ENCODE measurements at regions not wholly inside any gene's neighbourhood (a gene's known extent, or its start where the extent isn't known, plus 50 kb on each side); places are given as distances from the start of the nearest gene placed in this dataset.
"Not testable (repeated sequence)": the region's sequence is repeated elsewhere in the genome, so short reads cannot be mapped to it uniquely, and the experiment has no call there.

DNA sequence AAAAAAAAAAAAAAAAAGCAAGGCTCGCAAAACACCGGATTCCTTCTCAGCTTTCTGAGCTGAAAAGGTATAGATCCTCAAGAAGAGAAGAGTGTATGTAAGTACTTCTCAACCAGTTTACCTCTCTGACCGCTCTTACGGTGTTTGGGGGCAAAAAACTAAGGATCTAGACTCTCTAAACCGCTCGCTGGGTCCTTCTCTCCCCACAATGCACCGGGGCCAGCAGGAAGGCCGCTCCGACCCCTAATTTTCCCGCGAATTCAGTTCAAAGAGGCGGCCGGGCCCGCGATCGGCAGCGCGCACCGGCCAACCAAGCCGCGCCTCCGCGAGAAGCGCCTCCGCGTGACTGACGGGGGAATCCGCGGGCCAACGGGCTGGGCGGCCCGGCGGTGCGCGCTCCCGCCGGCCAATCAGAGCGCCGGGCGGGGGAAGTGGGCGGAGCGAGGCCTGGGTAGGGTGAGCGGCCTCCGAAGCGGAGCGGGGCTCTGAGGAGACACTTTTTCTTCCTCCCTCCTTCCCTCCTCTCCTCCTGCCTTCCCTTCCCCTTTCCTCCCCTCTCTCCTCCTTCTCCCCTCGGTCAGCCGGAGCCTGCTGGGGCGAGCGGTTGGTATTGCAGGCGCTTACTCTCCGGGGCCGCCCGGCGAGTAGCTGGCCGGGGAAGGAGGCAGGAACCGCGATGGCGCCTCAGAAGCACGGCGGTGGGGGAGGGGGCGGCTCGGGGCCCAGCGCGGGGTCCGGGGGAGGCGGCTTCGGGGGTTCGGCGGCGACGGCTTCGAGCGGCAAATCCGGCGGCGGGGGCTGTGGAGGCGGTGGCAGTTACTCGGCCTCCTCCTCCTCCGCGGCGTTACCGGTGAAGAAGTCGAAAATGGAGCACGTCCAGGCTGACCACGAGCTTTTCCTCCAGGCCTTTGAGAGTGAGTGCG, 93.0 kb downstream of the CRLF3 start:
- peak; percentile 79 for DNase-seq

DNA sequence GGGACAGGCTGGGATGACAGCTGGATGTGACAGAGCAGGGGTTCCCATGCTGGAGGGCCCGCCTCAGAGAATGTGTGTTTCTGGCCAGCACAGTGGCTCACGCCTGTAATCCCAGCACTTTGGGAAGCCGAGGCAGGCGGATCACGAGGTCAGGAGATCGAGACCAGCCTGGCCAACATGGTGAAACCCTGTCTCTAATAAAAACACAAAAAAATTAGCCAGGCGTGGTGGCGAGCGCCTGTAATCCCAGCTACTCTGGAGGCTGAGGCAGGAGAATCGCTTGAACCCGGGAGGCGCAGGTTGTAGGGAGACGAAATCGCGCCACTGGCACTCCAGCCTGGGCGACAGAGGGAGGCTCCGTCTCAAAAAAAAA, 93.7 kb downstream of the CRLF3 start:
- not testable (repeated sequence) for DNase-seq

DNA sequence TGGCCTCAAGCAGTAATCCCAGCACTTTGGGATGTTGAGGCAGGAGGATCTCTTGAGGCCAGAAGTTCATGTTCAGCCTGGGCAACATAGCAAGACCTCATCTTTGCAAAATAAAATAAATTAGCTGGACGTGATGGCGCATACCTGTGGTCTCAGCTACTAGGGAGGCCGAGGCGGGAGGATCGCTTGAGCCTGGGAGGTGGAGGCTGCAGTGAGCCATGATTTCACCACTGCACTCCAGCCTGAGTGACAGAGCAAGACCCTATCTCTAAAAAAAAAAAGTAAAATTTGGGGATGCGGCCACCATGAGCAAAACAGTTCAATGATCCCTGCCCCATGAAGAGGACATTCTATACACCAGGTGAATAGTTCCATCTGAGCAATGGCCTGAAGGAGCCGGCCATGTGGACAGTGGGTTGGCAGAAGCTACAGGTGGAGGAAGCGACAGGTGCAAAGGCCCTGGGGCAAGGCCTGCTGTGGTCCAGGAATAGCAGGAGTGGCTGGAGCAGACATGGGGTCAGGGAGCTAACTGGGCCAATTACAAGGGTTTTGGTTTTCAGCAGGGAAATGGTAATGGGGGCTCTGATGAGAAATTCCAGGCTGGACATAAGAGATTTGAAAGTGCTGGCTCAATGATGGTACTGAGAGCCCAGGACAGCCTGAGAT, 94.2 kb downstream of the CRLF3 start:
- not testable (repeated sequence) for DNase-seq

DNA sequence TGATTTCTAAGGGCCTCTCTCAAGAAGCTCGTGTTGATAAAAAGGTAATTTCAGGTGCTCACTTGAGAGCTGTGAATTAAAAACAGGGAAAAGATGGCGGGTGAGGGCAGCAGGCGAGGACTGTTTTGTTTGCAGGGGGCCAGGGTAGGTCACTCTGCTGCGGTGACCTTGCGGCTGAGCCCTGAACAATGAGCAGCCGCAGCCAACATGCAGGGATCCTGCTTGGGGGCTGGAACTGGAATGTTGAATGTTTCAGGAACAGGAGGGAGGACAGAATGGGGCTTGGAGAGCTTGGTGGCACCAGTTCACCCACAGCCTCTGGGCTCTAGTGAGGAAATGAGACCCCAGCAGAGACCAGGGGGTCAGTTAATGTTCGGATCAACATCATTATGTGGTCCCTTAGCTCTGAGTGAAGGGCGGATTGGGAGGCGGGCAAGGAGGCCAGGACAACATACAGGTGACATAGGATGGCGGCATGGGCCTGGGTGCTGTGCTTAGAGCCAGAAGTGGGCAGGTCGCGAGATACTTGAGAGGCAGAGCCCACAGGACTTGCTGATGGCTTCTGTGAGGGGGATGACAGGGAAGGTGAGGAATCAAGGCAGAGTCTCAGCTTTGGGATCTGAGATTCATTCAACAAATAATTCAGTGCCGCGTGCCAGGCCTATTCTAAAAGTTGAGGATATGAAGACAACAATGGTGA, 94.9 kb downstream of the CRLF3 start:
- not testable (repeated sequence) for DNase-seq

DNA sequence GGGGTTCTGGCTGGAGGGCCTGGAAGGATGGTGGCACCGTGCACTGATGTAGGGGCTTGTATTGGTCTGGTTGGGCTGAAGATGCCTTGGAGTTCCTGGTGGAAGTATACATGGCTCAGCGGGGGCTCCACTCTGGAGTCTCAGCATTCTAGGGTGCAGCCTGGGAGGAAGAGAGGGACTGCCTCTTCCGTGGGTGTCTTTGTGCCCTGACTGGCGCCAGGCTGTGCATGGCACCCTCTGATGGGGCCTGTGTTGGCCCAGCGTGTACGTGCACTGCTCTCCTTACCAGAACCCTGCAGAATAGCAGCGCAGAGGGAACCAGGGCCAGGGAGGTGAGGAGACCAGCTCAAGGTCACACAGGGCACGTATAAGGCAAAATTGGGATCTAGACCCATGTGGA, 97.0 kb downstream of the CRLF3 start:
- DNase-seq = not testable (repeated sequence)

DNA sequence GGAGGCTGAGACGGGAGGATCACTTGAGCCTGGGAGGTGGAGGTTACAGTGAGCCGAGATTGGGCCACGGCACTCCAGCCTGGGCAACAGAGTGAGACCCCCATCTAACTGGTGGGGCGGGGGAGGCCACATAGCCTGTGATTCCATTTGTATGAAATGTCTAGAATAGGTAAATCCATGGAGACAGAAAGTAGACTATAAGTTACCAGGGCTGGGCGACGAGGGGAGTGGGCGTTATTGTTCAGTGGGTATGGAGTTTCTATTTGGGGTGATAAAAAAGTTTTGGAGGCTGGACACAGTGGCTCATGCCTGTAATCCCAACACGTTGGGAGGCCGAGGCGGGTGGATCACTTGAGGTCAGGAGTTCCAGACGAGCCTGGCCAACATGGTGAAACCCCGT, 97.8 kb downstream of the CRLF3 start:
- not testable (repeated sequence) for DNase-seq

DNA sequence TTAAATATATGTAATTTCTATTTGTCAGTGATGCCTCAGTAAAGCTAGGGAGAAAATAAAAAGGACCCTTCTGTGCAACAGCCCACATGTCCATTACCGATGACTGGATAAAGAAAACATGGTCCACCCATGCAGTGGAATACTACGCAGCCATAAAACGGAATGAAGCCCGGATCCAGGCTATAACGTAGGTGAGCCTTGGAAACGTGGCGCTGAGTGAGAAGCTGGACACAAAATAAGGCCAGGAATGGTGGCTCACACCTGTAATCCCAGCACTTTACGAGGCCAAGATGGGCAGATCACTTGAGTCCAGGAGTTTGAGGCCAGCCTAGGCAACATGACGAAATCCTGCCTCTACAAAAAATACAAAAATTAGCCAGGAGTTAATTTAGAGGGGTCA, 98.2 kb downstream of the CRLF3 start:
- not testable (repeated sequence) for DNase-seq

DNA sequence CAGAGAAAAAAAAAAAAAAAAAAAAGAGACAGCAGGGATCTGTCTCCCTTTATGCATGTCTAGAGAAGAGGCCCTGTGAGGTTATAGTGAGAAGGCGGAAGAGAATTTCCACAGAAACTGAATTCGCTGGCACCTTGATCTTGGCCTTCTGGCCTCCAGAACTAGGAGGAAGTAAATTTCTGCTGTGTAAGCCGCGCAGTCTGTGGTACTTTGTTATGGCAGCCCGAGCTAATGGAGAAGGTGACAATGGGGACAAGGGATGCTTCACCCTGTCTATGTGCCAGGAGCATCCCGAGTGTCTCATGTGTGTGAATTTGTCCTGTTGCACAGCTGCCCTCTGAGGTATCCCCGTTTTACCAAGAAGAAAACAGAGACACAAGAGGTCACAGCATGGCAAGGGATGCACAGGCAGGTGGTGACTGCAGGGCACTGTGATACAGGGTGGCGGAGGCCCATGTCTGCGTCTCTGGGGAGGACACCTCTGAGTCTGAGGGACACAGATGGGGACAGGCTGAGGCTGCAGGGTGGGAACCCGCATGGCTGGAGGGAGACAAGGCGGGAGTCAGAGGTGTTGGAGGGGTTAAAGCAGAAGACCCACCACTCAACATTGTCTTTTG, 100.3 kb downstream of the CRLF3 start:
- not testable (repeated sequence) for DNase-seq

DNA sequence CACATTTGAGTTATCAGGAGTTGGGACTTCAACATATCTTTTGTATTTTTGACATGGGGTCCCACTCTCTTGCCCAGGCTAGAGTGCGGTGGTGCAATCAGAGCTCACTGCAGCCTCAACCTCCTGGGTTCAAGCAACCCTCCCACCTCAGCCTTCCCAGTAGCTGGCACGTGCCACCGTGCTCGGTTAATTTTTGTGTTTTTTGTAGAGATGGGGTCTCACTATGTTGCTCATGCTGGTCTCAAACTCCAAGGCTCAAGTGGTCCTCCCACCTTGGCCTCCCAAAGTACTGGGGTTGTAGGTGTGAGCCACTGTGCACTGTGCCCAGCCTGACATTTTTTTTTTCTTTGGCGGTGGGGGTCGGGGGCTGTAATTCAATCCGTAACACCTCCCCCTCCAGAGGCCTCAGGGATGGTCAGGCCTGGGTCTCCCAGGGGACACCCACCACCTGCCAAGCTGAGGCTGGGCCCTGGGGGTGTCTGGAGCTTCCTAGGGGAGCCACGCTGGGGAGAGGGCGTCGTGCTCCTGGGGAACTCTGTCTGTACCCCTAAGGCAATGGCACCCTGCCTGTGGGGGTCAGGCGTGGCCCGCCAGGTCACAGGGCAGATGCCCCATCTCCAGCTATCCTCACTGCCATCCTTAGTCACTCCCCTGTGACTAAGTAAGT, 102.2 kb downstream of the CRLF3 start:
- DNase-seq = not testable (repeated sequence)

DNA sequence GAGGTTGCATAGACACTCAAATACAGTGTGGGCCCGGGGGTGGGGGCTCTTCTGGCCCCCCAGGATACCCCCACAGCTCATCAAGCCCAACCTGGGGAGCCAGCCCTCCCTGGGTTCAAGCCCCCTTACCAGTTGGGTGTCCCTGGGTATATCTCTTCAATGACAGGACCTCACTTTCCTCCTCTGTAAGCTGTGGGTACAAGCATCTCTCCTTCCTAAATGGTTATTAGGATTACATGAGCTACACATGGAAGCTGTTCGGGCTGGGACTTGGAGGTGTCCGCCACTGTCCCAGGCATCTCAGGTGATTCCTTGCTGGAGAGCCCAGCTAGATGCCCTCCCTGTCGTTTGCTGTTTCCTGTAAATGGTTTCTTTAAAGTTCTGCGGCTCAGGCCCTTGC, 103.5 kb downstream of the CRLF3 start:
- not testable (repeated sequence) for DNase-seq

DNA sequence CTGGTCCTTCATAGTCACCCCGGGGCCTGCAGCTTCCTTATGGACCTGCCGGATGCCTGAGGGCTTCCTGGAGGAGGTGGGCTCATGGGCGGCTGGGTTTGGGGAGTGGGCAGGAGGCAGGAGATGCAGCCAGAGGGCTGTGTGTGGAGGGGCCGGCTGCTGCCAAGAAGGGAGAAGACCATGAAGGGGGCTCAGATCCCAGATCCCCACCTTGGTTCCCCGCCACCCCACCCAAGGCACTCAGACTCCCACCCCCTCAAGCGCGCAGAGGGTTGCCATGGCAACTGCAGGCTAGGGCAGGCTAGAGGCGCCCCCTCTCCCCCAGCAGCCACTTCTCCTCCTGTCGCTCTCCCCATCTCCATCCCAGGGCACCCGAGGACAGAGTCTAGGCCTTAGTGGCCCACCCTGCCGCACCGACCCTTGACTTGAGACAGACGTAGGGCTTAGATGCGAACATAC, 104.5 kb downstream of the CRLF3 start:
- no peak for DNase-seq

DNA sequence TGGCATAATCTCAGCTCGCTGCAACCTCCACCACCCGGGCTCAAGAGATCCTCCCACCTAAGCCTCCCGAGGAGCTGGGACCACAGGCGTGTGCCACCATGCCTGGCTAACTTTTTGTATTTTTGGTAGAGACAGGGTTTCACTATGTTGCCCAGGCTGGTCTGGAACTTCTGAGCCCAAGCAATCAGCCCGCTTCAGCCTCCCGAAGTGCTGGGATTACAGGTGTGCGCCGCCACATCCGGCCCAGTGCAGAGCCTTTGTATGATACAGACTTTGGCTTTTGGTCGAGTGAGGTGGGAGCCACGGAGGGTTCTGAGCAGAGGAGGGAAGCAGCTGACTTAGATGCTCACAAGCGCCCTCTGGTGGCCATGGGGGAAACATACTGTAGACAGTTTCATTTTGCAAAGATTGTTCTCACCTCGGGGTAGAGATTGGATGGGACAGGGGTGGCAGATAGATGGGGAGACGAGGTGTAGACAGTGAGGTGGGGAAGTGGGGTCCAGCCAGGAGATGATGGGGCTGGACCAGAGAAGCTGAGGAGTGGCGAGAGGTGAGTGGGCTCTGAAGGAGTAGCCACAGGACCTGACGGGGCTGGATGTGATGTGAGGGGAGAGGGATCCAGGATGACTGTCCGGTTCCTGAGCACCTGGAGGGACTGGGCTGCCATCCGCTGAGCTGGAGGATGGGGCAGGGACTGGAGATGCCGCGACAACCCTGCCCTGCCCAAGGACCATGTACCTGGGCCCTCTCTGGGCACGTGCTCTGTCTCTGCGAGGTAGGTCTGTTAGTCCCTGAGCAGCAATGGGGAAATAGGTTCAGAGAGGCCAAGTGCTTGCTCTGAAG, 105.1 kb downstream of the CRLF3 start:
- DNase-seq = peak; percentile 75

DNA sequence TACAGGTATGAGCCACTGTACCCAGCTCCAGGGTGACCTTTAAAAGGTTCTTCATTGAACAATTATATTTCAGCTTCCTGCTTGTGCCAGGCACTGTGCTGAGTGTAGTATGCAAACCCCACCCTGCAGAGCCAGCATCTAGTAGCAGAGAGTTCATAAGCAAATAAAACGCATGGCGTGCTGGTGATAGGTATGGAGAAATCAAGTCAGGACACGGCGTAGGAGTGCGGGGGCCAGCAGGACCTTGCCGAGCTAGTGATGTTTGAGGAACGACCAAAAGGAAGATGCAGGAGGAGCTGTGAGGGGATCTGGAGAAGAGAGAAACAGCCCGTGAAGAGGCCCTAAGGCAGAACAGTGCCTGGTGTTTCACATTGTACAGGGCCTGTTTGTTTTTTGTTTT, 105.8 kb downstream of the CRLF3 start:
- DNase-seq = not testable (repeated sequence)

DNA sequence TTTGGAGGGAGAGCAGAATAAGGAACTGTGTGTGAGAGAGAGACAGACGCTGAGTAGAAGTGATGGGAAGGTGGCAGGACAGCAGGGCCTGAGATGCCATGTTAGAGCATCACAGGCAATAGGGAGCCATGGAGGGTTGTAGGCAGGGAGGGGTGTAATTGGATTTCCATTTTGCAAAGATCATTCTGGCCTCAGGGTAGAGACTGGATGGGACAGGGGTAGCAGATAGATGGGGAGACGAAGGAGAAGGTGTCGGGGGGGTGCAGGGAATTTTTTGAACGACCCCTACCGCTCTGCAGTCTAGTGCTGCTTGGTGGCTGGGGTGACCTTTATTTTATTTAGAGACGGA, 106.4 kb downstream of the CRLF3 start:
- DNase-seq = not testable (repeated sequence)

DNA sequence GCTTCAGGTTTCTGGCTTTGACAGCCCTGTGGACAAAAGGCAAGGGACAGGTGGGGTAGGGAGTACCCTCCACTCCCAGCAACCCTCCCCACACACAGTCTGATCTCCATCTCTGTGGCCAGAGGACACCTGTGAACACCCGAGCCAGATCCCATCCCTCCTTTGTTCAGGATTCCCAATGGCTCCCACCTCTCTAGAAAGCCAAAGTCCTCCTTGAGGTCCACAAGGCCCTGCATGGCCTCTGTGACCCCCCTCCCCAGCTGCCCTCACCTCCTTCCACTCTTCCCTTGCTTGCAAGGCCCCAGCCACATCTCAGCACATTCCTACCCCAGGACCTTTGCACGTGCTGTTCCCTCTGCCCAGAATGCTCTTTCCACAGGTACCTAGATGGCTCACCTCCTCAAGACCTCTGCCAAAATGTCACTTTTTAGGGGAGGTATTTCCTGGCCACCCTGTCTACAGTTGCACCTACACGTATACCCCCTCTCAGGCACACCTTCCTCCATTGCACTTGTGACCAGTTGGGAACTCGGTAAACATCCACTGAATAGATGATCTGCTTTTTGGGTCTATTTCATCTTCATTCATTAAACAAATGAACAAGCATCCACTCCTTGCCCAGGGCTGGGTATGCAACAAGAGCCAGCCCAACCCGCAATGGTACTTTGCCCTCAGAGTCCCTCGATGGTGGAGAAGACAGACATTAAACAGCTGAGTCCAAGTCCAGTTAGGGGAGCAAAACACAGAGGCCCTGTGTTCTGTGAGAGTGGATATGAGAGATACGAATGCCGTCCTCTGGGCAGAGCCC, 107.0 kb downstream of the CRLF3 start:
- no peak for DNase-seq

DNA sequence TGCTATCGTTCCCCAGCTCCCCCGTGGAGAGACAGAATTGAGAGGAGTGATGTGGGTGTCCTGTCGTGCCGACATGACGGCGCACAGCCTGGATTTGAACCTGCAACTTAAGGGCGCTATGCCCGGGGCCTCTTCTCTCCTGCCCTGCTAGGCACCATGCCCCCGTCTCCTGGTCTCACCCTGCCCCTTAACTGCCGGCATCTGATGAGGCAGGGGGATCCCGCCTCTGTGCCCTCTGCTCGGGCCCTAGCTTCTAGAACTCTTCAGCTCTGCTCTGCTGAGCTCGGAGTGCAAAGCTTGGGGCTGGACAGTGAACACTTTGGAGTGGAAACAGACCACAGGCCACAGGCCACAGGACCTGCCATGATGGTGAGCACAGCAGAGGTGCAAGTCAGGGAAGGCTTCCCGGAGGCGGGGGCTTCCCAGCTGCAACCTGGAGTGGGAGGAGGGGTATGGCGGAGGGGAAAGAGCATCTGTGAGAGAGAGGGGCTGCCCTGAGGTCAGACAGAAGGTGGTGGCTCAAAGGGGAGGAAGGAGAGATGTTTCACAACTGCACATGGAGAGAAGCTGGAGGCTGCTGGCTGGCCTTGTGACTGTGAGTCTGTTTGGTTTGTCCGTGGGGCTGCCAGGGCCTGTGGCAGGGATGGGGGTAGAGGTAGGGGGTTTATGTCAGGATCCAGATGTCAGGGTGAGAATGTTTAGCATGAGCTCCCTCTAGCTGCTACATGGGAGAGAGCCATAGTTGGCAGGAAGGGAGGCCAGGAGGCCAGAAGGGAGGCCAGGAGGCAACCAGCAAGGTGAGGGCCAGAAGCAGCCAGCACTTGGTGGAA, 107.8 kb downstream of the CRLF3 start:
- no peak for DNase-seq

DNA sequence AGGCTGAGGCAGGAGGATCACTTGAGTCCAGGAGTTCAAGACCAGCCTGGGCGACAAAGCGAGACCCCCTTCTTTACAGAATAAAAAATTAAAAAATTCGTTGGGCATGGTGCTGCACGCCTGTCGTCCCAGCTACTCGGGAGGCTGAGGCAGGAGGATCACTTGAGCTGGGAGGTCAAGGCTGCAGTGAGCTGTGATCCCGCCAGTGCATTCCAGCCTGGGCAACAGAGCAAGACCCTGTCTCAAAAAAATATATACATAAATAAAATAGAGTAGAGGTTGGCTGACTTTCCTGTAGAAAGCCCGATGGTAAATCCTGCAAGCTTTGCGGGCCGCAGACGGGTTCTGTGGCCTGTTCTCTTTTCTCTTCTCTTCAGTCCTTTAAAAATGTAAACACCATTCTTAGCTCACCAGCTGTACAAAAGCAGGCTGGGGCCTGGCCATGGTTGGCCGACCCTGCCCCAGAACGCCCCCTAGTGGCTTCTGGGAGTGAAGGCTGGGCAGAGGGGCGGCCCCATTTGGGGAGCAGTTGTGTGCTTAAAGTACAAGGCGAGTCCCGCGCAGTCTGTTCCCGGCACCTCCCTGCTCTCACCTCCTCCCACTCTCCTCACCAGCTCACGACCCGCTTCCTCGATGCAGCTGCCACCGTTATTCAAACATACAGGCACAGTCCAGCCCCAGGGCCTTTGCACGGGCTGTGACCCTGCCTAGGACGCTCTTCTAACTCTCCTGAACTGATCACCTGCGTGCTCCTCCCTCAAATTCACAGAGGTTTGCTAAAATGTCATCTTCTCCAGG, 109.5 kb downstream of the CRLF3 start:
- peak; percentile 36 for DNase-seq

DNA sequence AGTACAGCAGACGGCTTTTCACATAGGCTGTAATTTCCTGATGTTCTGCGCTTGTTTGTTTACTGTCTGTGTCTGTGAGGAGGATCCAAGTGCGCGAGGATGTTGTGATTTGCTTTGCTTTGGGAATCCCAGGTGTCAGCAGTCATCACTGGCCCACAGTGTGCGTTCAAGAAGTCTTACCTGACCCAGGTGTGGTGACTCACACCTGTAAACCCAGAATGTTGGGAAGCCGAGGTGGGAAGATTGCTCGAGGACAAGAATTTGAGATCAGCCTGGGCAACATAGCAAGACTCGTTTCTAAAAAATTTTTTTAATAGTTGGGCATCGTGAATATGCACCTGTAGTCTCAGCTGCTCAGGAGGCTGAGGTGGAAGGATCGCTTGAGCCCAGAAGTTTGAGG, 110.7 kb downstream of the CRLF3 start:
- not testable (repeated sequence) for DNase-seq

DNA sequence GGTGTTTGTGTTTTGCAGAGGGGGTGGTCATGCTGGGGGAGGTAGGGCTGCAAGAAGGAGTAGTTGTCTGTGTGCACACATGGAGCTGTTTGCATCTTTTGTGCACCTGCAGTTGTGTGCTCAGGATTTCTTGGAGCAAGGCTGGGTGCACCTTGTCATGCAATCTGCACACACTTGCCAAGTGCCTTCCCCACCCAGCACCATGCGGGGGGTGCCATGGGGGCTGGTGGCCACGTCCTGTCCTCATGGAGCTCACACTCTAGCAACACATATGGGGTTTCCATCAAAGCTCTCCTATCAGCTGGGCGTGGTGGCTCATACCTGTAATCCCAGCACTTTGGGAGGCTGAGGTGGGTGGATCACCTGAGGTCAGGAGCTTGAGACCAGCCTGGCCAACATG, 111.6 kb downstream of the CRLF3 start:
- not testable (repeated sequence) for DNase-seq

Measured in stimulated activated CD4-positive, alpha-beta T cell treated with anti-CD3 and anti-CD28 coated beads, Interleukin-12 subunit alpha, Interleukin-12 subunit beta, amount 100 ng/mL, for 4 hours (primary cell).